ENCODE measurements at regions not wholly inside any gene's neighbourhood (a gene's known extent, or its start where the extent isn't known, plus 50 kb on each side); places are given as distances from the start of the nearest gene placed in this dataset.

DNA sequence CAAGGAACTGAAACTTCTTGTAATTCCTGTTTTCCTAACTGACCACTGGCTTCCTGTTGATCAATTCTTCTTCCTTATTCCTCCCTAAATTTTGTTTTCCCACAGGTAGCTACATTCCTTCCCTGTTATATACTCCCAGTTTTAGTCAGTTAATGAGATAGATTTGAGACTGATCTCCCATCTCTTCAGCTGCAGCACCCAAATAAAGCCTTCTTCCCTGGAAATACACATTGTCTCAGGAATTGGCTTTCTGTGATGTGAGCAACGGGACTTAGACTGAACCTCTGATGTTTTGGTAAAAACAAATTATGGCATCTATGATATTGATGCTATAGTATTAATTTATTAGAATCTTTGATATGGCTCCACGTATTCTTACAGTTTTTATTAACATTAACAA lies 617.3 kb upstream of the ST8SIA4 start:
- no peak for TF ChIP-seq TAF1 (IDR thresholded peaks at IDR 0.05; ENCODE audit: borderline replicate concordance, insufficient read depth, low read length)
- TF ChIP-seq POLR2AphosphoS5 (IDR thresholded peaks at IDR 0.05; ENCODE audit: low read depth, low read length), result no peak
- TF ChIP-seq, protein P1, sequence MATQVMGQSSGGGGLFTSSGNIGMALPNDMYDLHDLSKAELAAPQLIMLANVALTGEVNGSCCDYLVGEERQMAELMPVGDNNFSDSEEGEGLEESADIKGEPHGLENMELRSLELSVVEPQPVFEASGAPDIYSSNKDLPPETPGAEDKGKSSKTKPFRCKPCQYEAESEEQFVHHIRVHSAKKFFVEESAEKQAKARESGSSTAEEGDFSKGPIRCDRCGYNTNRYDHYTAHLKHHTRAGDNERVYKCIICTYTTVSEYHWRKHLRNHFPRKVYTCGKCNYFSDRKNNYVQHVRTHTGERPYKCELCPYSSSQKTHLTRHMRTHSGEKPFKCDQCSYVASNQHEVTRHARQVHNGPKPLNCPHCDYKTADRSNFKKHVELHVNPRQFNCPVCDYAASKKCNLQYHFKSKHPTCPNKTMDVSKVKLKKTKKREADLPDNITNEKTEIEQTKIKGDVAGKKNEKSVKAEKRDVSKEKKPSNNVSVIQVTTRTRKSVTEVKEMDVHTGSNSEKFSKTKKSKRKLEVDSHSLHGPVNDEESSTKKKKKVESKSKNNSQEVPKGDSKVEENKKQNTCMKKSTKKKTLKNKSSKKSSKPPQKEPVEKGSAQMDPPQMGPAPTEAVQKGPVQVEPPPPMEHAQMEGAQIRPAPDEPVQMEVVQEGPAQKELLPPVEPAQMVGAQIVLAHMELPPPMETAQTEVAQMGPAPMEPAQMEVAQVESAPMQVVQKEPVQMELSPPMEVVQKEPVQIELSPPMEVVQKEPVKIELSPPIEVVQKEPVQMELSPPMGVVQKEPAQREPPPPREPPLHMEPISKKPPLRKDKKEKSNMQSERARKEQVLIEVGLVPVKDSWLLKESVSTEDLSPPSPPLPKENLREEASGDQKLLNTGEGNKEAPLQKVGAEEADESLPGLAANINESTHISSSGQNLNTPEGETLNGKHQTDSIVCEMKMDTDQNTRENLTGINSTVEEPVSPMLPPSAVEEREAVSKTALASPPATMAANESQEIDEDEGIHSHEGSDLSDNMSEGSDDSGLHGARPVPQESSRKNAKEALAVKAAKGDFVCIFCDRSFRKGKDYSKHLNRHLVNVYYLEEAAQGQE (IDR thresholded peaks at IDR 0.05; ENCODE audit: insufficient read depth in 1 of 2, low read depth in 2 of 2, low read length in 2 of 2), result no peak
- no peak for TF ChIP-seq FOXP2 (optimal IDR thresholded peaks at IDR 0.05; ENCODE audit: borderline replicate concordance, extremely low read depth, extremely low read length, insufficient read depth)
- no peak for TF ChIP-seq SIN3A (IDR thresholded peaks at IDR 0.05; ENCODE audit: borderline replicate concordance, insufficient read depth, low read length)

DNA sequence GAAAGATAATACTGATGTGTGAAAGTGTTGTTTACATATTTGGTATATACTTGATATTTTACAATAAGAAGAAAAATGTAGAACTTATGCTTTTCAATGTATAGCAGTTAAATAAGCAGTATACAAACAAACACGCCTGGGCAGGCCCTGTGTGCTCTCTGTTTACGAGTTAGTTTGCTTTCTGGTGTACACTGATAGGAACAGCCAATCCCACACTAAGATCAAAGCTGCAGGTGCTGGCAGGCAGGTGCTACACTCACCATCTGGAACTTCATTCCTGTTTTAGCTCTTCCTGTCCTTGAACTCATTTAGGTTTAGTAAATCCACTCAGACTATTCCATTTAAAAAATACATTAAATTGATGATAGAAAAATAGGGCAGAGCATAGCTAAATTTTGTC lies 614.7 kb upstream of the ST8SIA4 start:
- TF ChIP-seq FOXP2 (optimal IDR thresholded peaks at IDR 0.05; ENCODE audit: borderline replicate concordance, extremely low read depth, extremely low read length, insufficient read depth) (no peak), POLR2AphosphoS5 (IDR thresholded peaks at IDR 0.05; ENCODE audit: low read depth, low read length) (no peak), TAF1 (IDR thresholded peaks at IDR 0.05; ENCODE audit: borderline replicate concordance, insufficient read depth, low read length) (no peak), SIN3A (IDR thresholded peaks at IDR 0.05; ENCODE audit: borderline replicate concordance, insufficient read depth, low read length) (no peak)
- TF ChIP-seq, protein P1 (IDR thresholded peaks at IDR 0.05; ENCODE audit: insufficient read depth in 1 of 2, low read depth in 2 of 2, low read length in 2 of 2), result no peak

DNA sequence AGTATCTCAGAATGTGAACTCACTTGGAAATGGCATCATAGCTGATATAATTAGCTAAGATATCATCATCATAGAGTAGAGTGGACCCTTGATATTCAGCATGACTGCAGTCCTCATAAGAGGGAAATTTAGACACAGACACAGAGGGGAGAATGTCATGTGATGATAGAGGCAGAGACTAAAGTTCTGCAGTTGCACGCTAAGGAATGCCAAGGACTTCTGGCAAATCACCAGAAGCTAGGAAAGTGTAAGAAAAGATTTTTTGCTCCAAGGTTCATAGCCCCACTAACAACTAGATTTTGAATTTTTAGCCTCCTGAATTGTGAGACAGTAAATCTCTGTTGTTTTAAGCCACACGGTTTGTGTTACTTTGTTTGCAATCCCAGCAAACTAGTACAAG lies 612.6 kb upstream of the ST8SIA4 start:
- TF ChIP-seq FOXP2 (optimal IDR thresholded peaks at IDR 0.05; ENCODE audit: borderline replicate concordance, extremely low read depth, extremely low read length, insufficient read depth), result no peak
- TF ChIP-seq, protein P1 (IDR thresholded peaks at IDR 0.05; ENCODE audit: insufficient read depth in 1 of 2, low read depth in 2 of 2, low read length in 2 of 2), result no peak
- TF ChIP-seq TAF1 (IDR thresholded peaks at IDR 0.05; ENCODE audit: borderline replicate concordance, insufficient read depth, low read length), result no peak

DNA sequence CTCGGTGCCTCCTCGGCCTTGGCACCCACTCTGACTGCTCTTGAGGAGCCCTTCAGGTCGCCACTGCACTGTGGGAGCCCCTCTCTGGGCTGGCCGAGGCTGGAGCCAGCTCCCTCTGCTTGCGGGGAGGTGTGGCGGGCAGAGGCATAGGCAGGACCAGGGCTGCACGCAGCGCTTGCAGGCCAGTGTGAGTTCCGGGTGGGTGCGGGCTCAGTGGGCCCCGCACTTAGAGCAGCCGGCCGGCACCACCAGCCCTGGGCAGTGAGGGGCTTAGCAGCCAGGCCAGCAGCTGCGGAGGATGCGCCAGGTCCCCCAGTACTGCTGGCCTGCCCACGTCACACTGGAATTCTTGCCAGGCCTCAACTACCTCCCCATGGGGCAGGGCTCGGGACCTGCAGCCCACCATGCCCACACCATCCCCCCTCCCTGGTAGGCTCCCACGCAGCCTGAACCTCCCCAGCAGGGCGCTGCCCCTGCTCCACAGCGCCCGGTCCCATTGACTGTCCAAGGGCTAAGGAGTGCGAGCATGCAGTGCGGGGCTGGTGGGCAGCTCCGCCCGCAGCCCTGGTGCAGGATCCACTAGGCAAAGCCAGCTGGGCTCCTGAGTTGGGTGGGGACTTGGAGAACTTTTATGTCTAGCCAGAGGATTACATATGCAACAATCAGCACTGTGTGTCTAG lies 602.9 kb upstream of the ST8SIA4 start:
- no peak for TF ChIP-seq TAF1 (IDR thresholded peaks at IDR 0.05; ENCODE audit: borderline replicate concordance, insufficient read depth, low read length)
- no peak for TF ChIP-seq SIN3A (IDR thresholded peaks at IDR 0.05; ENCODE audit: borderline replicate concordance, insufficient read depth, low read length)
- no peak for TF ChIP-seq FOXP2 (optimal IDR thresholded peaks at IDR 0.05; ENCODE audit: borderline replicate concordance, extremely low read depth, extremely low read length, insufficient read depth)
- TF ChIP-seq POLR2AphosphoS5 (IDR thresholded peaks at IDR 0.05; ENCODE audit: low read depth, low read length), result no peak
- TF ChIP-seq, protein P1 (IDR thresholded peaks at IDR 0.05; ENCODE audit: insufficient read depth in 1 of 2, low read depth in 2 of 2, low read length in 2 of 2), result no peak

DNA sequence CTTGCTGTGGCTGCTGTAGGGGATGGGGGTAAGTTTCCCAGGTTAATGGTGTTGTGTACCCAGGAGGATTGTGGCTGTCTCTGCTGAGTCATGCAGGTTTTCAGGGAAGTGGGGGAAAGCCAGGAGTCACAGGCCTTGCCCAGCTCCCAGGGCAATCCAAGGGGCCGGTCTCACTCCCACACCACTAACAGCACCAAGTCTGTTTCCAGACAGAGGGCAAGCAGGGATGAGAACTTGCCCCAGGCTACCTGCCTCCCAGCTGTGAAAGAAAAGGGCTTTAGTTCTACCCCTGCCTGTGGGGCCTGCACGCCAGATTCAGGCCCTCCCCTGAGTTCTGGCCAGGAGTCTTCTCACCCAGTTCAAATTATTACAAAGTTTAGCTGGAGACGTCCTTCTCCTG lies 579.8 kb upstream of the ST8SIA4 start:
- TF ChIP-seq SIN3A (IDR thresholded peaks at IDR 0.05; ENCODE audit: borderline replicate concordance, insufficient read depth, low read length), result no peak
